HG03097 (cell line): ENCODE measurements at regions not wholly inside any gene's neighbourhood (a gene's known extent, or its start where the extent isn't known, plus 50 kb on each side); places are given as distances from the start of the nearest gene placed in this dataset.
"Not testable (repeated sequence)": the region's sequence is repeated elsewhere in the genome, so short reads cannot be mapped to it uniquely, and the experiment has no call there.

Source experiments
- ATAC-seq: cut with Tn5 transposase; IDR thresholded peaks from one replicate; pipeline ENCODE4 v1.9.1; 2021; ENCODE audit not compliant: unreplicated experiment, low FRiP score

DNA sequence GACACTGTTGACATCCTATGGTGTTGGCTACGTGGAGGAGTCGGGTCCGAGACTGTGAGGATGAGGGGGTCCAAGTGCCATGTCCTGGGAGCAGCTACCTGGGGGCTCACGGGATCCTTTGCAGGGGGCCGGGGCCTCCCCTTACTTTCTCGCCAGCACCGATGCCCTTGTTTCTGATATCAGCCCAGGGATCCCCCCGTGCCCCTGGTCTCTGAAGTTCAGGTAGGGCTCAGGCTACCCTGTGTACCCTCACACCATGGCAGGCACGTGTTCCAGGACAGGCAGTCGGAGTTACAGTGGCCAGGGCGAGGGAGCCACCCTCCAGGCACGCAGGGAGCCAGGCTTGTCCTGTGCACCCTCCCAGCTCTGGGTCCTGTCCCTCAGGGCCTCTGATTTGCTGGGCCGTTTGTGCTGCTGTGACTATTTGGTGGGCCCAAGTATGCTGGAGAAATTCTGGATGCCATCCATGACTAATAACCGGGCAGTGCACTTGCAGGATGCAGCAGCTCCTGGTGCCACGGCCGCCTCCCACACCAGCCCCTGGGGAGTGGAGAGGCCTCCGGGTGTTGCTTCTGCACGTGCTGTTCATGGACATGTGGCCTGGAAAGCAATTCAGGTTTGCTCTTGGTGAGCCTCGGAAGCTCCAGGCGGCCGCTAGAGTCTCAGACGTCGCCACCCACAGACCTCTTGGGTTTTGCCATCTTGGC is 93.1 kb upstream of the SFSWAP start:
- ATAC-seq = no peak

DNA sequence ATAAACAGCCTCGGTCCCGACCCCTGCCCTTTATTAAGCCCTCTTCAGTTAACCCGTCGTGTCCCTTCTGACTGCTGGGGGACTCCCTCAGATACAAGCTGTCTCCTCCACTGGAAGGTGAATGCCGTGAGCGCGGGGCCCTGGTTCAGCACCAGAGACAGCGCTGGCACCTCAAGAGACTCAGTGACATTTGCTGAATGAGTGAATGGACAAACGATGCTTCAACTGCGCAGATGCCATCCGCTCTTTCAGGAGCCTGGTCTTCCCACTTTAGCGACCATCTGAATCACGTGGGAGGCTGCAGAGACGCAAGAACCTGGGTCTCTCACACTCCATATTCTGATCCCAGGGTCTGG is 92.6 kb upstream of the SFSWAP start:
- no peak for ATAC-seq

DNA sequence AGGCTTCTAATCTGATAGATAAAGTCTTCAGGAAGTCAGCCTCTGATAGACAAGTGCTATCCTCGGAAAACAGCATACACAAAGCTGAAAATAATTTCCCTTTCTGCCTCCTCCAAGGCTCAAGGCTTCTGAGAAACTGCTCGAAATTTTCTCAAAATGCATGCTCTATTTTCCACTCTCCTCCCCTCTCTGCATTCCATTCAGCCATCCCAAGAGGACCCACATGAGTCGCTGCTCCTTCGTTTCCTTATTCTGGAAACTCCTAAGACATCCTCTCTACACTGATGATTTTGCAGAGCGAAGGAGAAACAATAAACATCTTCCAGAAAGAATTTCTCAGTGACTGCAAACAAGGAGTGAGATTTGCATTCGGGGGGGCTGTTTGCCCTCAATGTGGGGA is 92.2 kb upstream of the SFSWAP start:
- ATAC-seq = no peak

DNA sequence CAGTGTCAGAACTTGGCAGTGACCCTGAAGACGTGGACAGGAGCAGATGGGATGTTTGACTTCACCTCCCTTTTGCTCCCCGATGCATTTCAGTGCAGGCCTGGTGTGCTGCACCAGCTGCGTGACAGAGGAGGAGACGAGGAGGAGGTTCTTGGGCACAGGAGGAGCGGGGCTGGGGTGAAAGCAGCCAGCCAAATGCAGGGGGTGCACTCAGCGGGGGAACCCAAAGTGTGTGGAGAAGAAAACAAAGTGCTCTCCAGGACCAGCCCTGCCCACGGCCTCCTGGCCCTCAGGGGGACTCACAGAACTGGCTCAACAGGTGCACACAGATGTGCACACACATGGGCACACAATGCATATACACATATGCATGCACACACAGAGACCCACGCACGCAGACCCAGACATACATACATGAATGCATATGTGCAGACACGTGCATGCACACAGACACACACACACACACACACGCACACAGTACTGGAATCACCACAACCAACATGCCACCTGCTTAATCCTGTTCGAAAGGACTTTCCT is 91.7 kb upstream of the SFSWAP start:
- no peak for ATAC-seq

DNA sequence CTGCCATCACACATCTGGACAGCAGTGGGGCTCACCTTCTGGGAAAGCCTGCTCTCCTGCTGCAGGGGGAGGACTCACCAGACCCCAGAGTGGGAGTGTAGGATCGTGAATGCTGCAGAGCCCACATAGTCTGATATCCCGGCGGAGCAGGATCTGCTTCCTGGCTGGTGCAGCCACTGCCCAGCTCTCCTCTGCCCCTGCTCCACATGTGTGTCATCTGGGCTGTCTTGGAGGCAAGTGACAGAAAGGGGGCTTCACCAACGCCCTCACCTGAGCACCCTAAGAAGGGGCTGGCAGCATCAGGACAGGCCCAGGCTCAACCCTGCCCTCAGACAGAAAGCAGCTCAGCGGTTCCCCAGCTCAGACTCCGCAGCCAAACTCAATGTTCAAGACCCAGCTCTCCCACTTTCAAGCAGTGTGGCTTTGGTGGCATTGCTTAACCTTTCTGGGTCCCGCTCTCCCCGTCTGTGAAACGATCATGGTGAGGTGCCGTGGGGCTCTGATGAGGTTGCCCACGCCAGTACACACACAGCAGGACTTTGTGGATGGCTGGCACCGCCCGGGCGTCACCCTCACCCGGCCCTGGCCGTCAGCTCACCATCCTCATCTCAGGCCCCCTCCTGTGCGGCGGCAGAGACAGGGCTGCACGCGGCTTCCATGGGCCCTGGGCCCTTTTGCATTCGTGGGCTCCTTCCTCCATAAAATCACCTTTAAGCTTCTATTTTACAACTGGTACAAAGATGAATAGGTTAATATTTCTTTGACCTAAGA is 91.0 kb upstream of the SFSWAP start:
- no peak for ATAC-seq

DNA sequence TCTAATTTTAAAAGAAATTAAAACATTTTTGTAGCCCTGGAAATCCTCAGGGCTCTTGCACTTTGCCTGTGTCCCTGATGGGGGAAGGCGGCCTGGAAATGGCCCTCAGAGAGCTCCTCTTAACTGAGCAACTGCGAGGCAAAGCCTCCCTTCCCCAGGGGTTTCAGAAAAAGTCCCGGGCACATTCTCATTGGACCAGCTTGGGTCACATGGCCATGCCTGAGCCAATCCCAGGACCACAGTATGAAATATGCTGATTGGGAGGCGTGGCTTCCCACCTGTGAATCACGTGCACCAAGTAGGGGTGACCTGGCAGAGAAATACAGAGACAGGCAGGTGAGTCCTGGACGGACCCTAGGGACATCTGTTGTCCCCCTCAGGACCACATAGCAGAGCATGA is 90.4 kb upstream of the SFSWAP start:
- no peak for ATAC-seq

DNA sequence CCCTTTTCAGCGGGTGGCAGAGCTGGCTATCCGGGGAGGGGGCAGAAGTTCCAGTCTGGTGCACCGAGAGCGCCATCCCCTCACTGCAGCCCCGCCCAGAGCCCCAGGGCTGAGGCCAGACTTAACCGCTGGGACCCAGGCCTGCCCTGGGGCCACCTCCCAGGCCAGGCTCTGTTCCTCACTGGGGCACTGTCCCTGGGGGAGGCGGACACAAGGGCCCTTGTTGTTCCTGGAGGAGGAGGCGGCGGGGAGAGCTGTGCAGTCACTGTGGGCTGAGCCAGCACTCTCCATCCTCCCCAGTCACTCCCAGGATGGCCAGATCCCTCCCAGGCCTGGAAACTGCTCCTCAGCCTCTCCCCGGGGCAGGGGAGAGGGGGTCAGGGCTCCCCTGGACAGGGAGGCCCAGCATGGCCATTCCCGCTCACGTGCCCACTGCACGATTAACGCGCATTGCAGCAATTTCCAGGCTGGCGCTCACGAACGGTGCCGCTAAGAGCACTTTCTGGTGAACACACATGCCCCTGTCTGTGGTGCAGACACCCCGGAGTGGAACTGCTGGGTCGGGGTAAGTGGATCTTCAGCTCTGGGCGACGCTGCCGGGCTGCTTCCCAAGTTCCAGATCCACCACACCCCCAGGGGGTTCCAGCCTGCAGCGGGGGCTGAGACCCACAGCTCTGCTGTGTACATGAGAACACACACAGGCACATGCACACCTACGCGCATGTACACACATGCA is 89.8 kb upstream of the SFSWAP start:
- ATAC-seq = no peak

DNA sequence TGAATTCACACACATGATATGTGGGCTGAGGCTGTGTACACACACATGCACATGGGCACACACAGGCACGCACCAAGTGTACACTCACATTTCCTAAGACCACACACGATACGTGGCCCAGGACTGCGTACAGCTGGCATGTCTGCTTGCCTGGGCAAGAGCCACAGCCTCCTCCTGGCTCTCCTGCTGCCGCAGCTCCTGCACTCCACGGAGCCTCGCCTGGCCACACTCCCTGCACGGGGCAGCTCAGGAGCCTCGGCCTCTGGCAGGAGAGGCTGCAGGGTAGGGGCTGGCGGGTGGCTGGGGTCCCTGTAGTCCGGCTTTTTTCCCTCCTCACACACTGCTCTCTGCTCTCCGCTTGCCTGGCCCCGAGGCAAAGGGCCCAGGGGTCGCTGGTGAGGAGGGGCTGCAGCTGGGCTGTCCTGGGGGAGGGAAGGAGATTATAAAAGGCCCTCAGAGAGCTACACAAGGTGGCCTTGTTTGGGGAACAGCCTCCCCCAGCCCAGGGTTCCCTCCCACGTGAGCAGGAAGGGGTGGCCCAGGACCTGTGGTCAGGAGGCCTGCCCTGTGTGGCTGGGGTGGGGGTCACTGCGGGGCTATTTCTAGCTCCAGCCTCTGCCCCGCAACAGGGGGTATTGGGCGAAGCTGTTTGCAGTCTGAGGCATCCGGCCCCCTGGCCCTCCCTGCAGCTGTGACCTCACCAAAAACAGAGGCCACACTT is 89.0 kb upstream of the SFSWAP start:
- ATAC-seq = no peak

DNA sequence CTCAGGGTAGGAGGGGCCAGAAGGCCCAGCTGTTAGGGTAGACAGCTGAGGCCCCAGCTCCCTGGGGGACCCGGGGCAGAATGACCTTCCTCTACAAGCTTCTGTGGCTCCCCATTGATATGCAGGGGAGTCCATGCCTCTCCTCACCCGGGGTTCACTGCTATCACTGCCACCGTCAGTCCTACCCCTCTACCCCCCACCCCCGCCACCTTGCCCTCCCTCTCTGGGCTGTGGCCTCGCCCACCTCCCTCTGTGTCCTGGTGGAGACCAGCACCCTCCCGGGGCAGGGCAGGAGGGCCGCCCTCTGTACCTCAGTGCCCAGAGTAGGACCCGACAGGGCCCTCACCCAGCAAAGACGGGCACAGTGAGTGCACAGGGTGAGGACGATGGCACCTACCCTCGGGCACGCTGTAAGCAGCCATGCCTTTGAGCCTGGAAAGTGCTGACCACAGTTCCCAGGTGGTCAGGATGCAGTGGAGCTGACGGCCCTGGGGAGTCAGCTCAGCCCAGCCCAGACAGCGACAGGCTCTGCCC is 88.4 kb upstream of the SFSWAP start:
- ATAC-seq = no peak

DNA sequence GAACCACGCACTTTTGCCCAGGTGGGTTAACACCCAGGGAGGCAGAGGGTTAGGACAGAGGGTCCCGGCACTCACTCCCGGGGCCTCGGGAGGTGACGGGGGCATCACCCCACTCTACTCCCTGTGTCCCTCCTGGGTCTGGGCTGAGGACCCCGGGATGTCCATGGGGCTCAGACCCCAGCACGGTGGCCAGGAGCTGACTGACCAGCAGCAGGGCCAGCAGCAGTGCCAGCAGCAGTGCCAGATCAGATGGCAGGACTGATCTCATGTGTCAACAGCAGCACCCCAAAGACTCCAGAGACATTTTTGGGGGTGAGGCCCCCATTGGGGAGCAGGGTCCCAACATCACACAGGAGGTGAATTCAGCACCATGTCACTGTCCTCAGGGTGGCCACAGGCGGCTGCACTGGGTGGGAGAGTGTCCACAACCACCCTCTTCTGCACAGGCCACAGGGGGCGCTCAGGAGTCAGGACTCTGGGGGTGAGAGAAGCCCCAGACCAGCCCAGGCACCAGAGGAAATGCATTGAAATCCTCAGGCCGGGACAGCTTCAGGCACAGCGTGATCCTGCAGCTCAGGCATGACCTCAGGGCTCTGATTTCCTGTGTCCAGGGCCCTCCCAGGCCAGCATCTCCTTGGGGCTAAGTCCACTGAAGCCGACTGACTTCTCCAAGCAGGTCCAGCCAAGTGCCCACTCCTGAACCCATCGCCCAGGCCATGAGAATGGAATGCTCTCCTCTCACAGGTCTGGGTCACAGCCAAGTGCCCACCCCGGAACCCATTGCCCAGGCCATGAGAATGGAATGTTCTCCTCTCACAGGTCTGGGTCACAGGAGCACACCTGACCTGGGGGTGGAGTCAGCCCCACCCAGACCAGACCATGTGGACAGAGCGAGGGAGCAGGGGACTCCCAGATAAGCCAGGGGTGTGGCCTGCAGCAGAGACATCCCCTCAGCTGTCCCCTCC is 87.2 kb upstream of the SFSWAP start:
- not testable (repeated sequence) for ATAC-seq

DNA sequence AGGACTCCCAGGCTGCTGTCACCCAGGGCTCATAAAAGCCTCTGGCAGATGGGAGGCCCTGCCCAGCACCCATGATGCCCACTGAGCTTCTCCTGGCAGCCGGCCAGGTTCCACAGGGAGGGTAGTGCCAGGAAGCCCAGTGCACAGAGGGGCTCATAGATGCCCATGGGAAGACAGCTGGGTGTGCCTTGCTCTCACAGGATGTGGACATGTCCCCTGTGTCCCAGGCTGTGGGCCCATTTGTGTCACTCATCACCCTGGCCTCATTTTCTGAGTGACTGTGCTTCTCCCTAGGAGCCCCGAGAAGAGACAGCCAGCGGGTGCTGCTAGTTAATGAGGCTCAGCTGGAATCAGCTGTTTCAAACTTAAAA is 86.5 kb upstream of the SFSWAP start:
- ATAC-seq = not testable (repeated sequence)

DNA sequence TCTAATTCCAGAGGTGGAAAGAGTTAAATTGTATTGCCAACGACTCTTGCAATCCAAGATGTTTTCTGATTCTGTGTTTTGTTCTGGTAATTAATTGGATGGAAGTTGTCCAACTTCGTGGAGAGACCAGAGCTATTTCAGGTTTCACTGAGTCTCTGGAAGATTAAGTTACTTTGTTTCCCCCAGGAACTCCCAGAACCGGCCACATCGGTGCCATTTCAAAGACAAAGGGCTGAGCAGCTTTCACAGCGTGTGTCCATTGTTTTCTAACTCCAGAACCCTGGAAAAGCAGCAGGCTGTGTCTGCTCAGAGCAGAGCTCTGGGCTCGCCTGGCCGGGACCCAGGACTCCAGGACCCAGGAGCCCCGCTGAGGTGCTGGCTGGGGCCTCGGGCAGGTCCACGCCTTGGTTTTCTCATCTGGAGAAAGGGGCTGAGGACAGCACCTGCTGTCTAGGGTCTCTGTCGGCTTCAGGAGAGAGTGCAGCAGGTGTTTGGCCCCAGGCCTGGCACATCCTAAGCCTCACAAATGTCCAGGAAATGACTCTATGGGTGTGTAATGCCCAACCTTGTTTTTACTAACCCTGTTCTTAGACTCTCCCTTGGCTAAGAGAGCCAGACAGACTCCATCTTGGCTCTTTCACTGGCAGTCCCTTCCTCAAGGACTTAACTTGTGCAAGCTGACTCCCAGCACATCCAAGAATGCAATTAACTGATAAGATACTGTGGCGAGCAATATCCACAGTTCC is 86.0 kb upstream of the SFSWAP start:
- not testable (repeated sequence) for ATAC-seq

DNA sequence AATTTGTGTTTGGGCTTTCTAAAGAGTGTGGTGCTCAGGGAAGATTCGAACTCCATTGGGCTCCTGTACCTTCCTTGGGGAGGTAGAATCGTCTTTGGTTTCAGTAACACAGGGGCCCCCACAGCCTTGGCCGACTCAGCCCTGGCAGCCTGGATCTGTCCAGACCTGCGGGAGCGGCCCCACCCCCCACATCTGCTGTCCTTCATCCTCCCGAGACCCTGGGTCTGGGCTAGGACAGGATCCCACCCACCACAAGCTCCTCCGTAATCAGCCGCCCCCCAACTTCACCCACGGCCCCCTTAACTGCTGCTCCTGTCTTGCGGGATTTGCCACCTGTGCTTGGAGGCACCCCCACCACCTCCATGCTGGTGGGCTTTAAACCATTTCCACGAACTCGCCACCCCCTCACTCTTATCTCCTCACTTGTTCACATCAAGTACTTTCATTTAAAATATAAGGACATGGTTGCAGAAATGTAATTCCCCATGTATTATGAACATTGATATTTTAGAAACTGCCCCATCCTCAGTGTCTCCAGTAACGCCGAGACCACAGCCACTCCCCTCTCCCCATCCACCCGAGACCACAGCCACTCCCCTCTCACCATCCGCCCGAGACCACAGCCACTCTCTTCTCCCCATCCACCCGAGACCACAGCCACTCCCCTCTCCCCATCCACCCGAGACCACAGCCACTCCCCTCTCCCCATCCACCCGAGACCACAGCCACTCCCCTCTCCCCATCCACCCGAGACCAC is 84.7 kb upstream of the SFSWAP start:
- not testable (repeated sequence) for ATAC-seq

DNA sequence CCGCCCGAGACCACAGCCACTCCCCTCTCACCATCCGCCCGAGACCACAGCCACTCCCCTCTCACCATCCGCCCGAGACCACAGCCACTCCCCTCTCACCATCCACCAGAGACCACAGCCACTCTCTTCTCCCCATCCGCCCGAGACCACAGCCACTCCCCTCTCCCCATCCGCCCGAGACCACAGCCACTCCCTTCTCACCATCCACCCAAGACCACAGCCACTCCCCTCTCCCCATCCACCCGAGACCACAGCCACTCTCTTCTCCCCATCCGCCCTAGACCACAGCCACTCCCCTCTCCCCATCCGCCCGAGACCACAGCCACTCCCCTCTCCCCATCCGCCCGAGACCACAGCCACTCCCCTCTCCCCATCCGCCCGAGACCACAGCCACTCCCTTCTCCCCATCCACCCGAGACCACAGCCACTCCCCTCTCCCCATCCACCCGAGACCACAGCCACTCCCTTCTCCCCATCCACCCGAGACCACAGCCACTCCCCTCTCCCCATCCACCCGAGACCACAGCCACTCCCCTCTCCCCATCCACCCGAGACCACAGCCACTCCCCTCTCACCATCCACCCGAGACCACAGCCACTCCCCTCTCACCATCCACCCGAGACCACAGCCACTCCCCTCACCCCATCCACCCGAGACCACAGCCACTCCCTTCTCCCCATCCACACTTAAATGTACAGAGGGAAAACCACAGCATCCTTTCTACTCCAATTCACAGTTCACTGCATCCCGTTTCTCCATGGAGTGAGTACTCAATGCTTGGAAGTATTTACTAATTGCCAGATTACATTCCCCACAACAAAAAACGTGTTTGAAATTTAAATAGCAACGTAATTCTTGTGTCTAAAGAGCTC is 83.5 kb upstream of the SFSWAP start:
- not testable (repeated sequence) for ATAC-seq

DNA sequence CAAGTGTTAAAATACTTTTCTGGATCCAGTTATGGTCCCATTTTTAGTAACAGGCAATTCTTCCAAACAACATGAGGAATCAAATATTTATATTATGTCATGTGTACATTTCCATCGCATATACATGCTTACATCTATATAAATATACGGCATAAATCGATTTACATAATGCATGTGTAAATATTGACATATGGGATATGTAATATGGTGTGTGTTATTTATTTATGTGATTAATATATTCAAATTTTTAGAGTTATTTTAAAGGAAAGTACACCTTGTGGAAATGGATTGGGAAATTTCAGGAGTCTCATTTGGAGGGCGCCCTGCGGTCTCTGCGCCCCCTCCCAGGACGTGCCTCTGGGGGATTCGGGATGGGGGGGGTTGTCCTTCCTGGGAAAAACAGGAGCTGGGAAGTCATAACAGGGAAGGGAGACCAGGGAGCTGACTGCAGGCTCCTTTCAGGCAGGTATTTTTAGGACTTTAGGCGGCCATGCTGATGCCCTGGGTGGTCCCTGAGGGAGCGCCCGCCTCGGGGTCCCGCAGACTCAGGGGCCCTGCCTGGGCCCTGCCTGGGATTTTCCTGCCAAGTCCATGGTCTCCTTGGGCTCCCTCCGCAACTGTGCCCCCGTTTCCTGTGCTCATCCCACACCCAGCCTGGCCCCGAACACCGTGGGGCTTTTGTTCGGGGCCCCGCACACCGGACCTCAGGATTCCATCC is 82.7 kb upstream of the SFSWAP start:
- no peak for ATAC-seq

DNA sequence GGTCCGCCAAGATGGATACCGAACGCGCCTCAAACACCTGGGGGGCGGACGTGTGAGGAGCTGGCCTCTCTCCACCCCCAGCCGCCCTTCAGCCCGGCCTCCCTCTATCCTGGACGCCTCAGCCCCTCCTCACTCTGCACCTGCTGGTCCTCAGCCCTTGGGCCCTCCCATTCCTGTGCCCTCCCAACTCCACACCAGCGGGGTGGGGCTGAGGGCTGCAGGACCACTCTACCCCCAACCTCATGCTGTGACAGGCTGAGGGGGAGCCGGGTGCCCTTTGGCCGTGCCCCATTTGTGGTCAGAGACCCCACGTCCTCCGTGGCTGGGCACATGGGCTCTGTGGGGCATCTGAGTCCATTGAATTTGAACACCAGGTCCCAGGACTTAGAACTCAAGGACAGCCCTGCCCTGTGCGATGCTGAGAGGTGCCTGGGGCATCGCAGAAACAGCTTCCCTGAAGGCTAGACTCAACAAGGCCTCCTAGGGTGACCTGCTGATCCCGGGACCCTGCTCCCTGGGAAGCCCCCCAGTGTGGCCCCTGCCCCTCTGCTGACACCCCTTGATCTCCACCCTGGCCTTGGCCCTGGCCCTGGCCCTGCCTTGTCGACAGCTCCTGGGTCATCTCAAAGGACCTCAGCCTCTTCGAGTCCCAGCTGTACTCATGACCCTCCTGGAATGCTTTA is 82.0 kb upstream of the SFSWAP start:
- no peak for ATAC-seq
